DOHH2 (cell line): ENCODE measurements at regions not wholly inside any gene's neighbourhood (a gene's known extent, or its start where the extent isn't known, plus 50 kb on each side); places are given as distances from the start of the nearest gene placed in this dataset.

Experiments
- EZH2phosphoT487 ChIP-seq: fragments of 200-600 bp; sonication (generic); IDR thresholded peaks from 2 replicates; pipeline ENCODE4 v1.6.1; 2017; ENCODE audit warnings: borderline replicate concordance, mild to moderate bottlenecking, antibody characterized with exemption, low read length, moderate library complexity, mixed read lengths
- TF ChIP-seq, protein P1 (sequence below): fragments of 200-600 bp; sonication (generic); IDR thresholded peaks from one replicate; pipeline ENCODE4 v1.5.1; 2014; ENCODE audit warnings: antibody characterized with exemption, mild to moderate bottlenecking, low read depth, low read length; ENCODE audit not compliant: poor library complexity, severe bottlenecking

- TF ChIP-seq, protein P1, sequence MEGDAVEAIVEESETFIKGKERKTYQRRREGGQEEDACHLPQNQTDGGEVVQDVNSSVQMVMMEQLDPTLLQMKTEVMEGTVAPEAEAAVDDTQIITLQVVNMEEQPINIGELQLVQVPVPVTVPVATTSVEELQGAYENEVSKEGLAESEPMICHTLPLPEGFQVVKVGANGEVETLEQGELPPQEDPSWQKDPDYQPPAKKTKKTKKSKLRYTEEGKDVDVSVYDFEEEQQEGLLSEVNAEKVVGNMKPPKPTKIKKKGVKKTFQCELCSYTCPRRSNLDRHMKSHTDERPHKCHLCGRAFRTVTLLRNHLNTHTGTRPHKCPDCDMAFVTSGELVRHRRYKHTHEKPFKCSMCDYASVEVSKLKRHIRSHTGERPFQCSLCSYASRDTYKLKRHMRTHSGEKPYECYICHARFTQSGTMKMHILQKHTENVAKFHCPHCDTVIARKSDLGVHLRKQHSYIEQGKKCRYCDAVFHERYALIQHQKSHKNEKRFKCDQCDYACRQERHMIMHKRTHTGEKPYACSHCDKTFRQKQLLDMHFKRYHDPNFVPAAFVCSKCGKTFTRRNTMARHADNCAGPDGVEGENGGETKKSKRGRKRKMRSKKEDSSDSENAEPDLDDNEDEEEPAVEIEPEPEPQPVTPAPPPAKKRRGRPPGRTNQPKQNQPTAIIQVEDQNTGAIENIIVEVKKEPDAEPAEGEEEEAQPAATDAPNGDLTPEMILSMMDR, result no peak
- no peak for TF ChIP-seq EZH2phosphoT487
Measured at GRCh38 chr2:238963161-238963970, 115.5 kb downstream of the TWIST2 start.
